ENCODE measurements at regions not wholly inside any gene's neighbourhood (a gene's known extent, or its start where the extent isn't known, plus 50 kb on each side); places are given as distances from the start of the nearest gene placed in this dataset.

DNA sequence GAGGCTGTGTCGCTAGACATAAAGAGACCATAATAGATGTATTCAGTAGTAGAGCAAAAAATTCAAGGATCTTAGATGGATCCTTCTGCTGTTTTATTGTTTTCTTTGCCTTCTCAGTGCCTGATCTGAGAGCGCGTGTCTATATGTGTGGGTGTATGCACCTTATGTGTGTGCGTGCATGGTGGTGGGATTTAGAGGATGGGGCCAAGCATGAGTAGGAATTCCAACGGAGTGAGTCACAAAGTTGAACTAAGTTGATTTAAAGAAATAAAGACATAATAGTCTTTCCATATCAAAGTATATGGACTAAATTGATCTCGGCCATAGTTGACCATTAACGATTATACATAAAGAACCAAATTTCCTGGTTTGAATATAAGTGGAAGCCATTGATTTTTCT is 178.7 kb downstream of the CYYR1 start:
- TF ChIP-seq, protein P1, sequence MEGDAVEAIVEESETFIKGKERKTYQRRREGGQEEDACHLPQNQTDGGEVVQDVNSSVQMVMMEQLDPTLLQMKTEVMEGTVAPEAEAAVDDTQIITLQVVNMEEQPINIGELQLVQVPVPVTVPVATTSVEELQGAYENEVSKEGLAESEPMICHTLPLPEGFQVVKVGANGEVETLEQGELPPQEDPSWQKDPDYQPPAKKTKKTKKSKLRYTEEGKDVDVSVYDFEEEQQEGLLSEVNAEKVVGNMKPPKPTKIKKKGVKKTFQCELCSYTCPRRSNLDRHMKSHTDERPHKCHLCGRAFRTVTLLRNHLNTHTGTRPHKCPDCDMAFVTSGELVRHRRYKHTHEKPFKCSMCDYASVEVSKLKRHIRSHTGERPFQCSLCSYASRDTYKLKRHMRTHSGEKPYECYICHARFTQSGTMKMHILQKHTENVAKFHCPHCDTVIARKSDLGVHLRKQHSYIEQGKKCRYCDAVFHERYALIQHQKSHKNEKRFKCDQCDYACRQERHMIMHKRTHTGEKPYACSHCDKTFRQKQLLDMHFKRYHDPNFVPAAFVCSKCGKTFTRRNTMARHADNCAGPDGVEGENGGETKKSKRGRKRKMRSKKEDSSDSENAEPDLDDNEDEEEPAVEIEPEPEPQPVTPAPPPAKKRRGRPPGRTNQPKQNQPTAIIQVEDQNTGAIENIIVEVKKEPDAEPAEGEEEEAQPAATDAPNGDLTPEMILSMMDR (tag by site-specific recombination; IDR thresholded peaks at IDR 0.05) = no peak
- TF ChIP-seq ZNF777 (tag by site-specific recombination; IDR thresholded peaks at IDR 0.05; ENCODE audit: borderline replicate concordance) (no peak), MEIS1 (CRISPR knock-in tag; IDR thresholded peaks at IDR 0.05; ENCODE audit: borderline replicate concordance) (no peak), TCF7L2 (IDR thresholded peaks at IDR 0.05; ENCODE audit: borderline replicate concordance, low read depth, low read length) (no peak), ZNF529 (tag by site-specific recombination; IDR thresholded peaks at IDR 0.05; ENCODE audit: insufficient replicate concordance) (no peak), ZNF830 (tag by site-specific recombination; IDR thresholded peaks at IDR 0.05; ENCODE audit: low read depth) (no peak), ZNF670 (tag by site-specific recombination; IDR thresholded peaks at IDR 0.05; ENCODE audit: low read depth) (no peak), ZNF133 (tag by site-specific recombination; IDR thresholded peaks at IDR 0.05) (no peak), ZNF350 (tag by site-specific recombination; IDR thresholded peaks at IDR 0.05) (no peak)
- TF ChIP-seq, protein P2, sequence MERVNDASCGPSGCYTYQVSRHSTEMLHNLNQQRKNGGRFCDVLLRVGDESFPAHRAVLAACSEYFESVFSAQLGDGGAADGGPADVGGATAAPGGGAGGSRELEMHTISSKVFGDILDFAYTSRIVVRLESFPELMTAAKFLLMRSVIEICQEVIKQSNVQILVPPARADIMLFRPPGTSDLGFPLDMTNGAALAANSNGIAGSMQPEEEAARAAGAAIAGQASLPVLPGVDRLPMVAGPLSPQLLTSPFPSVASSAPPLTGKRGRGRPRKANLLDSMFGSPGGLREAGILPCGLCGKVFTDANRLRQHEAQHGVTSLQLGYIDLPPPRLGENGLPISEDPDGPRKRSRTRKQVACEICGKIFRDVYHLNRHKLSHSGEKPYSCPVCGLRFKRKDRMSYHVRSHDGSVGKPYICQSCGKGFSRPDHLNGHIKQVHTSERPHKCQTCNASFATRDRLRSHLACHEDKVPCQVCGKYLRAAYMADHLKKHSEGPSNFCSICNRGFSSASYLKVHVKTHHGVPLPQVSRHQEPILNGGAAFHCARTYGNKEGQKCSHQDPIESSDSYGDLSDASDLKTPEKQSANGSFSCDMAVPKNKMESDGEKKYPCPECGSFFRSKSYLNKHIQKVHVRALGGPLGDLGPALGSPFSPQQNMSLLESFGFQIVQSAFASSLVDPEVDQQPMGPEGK (tag by site-specific recombination; IDR thresholded peaks at IDR 0.05) = no peak
- TF ChIP-seq, protein P3, sequence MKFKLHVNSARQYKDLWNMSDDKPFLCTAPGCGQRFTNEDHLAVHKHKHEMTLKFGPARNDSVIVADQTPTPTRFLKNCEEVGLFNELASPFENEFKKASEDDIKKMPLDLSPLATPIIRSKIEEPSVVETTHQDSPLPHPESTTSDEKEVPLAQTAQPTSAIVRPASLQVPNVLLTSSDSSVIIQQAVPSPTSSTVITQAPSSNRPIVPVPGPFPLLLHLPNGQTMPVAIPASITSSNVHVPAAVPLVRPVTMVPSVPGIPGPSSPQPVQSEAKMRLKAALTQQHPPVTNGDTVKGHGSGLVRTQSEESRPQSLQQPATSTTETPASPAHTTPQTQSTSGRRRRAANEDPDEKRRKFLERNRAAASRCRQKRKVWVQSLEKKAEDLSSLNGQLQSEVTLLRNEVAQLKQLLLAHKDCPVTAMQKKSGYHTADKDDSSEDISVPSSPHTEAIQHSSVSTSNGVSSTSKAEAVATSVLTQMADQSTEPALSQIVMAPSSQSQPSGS (tag by site-specific recombination; IDR thresholded peaks at IDR 0.05; ENCODE audit: low read depth) = no peak
- TF ChIP-seq, protein P4, sequence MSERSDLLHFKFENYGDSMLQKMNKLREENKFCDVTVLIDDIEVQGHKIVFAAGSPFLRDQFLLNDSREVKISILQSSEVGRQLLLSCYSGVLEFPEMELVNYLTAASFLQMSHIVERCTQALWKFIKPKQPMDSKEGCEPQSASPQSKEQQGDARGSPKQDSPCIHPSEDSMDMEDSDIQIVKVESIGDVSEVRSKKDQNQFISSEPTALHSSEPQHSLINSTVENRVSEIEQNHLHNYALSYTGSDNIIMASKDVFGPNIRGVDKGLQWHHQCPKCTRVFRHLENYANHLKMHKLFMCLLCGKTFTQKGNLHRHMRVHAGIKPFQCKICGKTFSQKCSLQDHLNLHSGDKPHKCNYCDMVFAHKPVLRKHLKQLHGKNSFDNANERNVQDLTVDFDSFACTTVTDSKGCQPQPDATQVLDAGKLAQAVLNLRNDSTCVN (tag by site-specific recombination; optimal IDR thresholded peaks at IDR 0.05) = no peak
- TF ChIP-seq, protein P5, sequence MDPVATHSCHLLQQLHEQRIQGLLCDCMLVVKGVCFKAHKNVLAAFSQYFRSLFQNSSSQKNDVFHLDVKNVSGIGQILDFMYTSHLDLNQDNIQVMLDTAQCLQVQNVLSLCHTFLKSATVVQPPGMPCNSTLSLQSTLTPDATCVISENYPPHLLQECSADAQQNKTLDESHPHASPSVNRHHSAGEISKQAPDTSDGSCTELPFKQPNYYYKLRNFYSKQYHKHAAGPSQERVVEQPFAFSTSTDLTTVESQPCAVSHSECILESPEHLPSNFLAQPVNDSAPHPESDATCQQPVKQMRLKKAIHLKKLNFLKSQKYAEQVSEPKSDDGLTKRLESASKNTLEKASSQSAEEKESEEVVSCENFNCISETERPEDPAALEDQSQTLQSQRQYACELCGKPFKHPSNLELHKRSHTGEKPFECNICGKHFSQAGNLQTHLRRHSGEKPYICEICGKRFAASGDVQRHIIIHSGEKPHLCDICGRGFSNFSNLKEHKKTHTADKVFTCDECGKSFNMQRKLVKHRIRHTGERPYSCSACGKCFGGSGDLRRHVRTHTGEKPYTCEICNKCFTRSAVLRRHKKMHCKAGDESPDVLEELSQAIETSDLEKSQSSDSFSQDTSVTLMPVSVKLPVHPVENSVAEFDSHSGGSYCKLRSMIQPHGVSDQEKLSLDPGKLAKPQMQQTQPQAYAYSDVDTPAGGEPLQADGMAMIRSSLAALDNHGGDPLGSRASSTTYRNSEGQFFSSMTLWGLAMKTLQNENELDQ (tag by site-specific recombination; IDR thresholded peaks at IDR 0.05; ENCODE audit: low read depth) = no peak
